Prostate gland (tissue), 2 donors: ENCODE measurements at regions not wholly inside any gene's neighbourhood (a gene's known extent, or its start where the extent isn't known, plus 50 kb on each side); places are given as distances from the start of the nearest gene placed in this dataset.

Experiments
- POLR2A ChIP-seq: fragments of 450-650 bp; IDR thresholded peaks from one replicate; pipeline ENCODE4 v1.6.1; 2016; ENCODE audit warnings: antibody characterized with exemption, mild to moderate bottlenecking
- POLR2AphosphoS5 ChIP-seq: sonication (generic); formaldehyde crosslinking; IDR thresholded peaks from one replicate; pipeline ENCODE4 v1.6.1; 2017; ENCODE audit warnings: antibody characterized with exemption
- TF ChIP-seq, protein P1 (sequence below), 4 experiments: fragments of 200-600 bp in 2 of 4; fragments of 450-650 bp in 2 of 4; sonication (generic) in 2 of 4; IDR thresholded peaks; 1 replicate in 3 of 4; 2 replicates in 1 of 4; pipeline ENCODE4 v1.5.1; 2016 to 2019; ENCODE audit warnings: antibody characterized with exemption in 4 of 4, mild to moderate bottlenecking in 2 of 4, moderate library complexity in 2 of 4

DNA sequence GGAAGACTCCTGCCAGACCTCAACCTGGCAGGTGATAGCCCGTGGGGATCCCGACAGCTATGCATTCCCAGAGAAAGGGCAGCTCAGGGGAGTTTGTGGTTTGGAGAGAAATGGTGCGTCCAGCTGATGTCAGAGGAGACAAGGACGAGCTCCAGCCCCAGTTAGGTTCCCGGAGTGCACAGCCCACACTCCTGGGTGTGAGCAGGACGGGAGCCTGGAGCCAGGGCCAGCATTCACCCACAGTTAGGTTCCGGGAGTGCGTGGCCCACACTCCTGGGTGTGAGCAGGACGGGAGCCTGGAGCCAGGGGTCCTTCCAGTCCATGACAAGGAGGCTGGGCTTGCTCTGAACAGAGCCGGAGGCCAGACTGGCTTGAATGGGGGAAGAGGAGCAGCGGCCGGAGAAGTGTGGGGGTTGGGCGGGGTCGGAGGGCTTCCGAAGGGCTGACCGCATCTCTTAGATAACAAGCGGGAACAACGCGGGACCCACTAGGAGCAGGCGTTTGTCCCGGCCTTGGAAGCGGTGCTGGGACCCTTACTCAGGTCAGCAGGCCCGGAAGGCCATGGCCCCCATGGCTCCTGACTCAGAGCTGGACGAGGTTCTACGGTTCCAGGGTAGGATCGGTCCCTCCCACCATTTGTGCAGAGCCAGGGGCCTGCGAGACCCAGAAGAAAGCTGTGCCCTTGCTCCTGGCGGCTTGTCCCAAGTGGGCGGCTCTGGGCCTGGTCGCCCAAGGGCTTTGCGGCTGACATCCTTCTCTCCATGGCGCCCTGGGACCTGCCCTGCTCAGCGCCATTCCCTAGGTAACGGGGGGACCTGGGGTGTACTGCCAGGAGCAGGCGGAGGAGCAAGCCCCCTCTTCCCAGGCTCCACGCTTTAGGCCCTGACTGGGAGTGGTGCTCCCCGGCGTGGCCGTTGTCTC, 185.6 kb downstream of the RTP5 start:
- no peak for TF ChIP-seq POLR2A
- TF ChIP-seq, protein P1, sequence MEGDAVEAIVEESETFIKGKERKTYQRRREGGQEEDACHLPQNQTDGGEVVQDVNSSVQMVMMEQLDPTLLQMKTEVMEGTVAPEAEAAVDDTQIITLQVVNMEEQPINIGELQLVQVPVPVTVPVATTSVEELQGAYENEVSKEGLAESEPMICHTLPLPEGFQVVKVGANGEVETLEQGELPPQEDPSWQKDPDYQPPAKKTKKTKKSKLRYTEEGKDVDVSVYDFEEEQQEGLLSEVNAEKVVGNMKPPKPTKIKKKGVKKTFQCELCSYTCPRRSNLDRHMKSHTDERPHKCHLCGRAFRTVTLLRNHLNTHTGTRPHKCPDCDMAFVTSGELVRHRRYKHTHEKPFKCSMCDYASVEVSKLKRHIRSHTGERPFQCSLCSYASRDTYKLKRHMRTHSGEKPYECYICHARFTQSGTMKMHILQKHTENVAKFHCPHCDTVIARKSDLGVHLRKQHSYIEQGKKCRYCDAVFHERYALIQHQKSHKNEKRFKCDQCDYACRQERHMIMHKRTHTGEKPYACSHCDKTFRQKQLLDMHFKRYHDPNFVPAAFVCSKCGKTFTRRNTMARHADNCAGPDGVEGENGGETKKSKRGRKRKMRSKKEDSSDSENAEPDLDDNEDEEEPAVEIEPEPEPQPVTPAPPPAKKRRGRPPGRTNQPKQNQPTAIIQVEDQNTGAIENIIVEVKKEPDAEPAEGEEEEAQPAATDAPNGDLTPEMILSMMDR (IDR thresholded peaks at IDR 0.05) = no peak
- no peak for TF ChIP-seq POLR2AphosphoS5
